Duodenal mucosa (tissue), 2 donors: ENCODE measurements at regions not wholly inside any gene's neighbourhood (a gene's known extent, or its start where the extent isn't known, plus 50 kb on each side); places are given as distances from the start of the nearest gene placed in this dataset.
"Not testable (repeated sequence)": the region's sequence is repeated elsewhere in the genome, so short reads cannot be mapped to it uniquely, and the experiment has no call there.

Source experiments
- H3K27ac ChIP-seq: one replicate; pipeline ENCODE4 v1.7.0; 2013; ENCODE audit warnings: low read depth, low read length
- H3K27me3 ChIP-seq, 2 donors: one replicate each; pipeline ENCODE4 v1.7.0; 2013; ENCODE audit warnings: low read length in 2 of 2, control low read depth in 1 of 2; ENCODE audit not compliant: insufficient read depth in 2 of 2, control insufficient read depth in 1 of 2
- H3K36me3 ChIP-seq, 2 donors: one replicate each; pipeline ENCODE4 v1.7.0; 2013; ENCODE audit warnings: low read length in 2 of 2, control low read depth in 1 of 2; ENCODE audit not compliant: insufficient read depth in 2 of 2, control insufficient read depth in 1 of 2
- H3K4me1 ChIP-seq, 2 donors: one replicate each; pipeline ENCODE4 v1.7.0; 2013; ENCODE audit warnings: low read length in 2 of 2, control low read depth in 1 of 2; ENCODE audit not compliant: insufficient read depth in 2 of 2, control insufficient read depth in 1 of 2
- H3K4me3 ChIP-seq, 2 donors: one replicate each; pipeline ENCODE4 v1.7.0; 2013; ENCODE audit warnings: low read length in 2 of 2, low read depth in 1 of 2
- H3K9ac ChIP-seq, 2 donors: one replicate each; pipeline ENCODE4 v1.7.0; 2013; ENCODE audit warnings: low read length in 2 of 2, low read depth in 1 of 2
- H3K9me3 ChIP-seq, 2 donors: one replicate each; pipeline ENCODE4 v1.7.0; 2013; ENCODE audit warnings: low read length in 2 of 2, control low read depth in 1 of 2; ENCODE audit not compliant: control insufficient read depth in 1 of 2

GRCh38 chr9:78712903-78713613, 416.1 kb downstream of the PSAT1 start:
- H3K4me1 ChIP-seq, result no peaks in the 10 kb centered on the region
- no peaks in the 10 kb centered on the region for H3K36me3 ChIP-seq
- no peak overlapping the region for H3K27ac ChIP-seq
- no peaks in the 10 kb centered on the region for H3K9me3 ChIP-seq
- no peak overlapping the region for H3K9ac ChIP-seq
- H3K4me3 ChIP-seq, result no peak overlapping the region
- no peaks in the 10 kb centered on the region for H3K27me3 ChIP-seq

GRCh38 chr9:78713614-78714405, 416.9 kb downstream of the PSAT1 start:
- no peaks in the 10 kb centered on the region for H3K4me1 ChIP-seq
- H3K9ac ChIP-seq, result no peak overlapping the region
- H3K27me3 ChIP-seq, result no peaks in the 10 kb centered on the region
- H3K9me3 ChIP-seq, result no peaks in the 10 kb centered on the region
- no peak overlapping the region for H3K4me3 ChIP-seq
- no peak overlapping the region for H3K27ac ChIP-seq
- H3K36me3 ChIP-seq, result no peaks in the 10 kb centered on the region

- Histone ChIP-seq H3K4me3 (no peak overlapping the region), H3K4me1 (no peaks in the 10 kb centered on the region), H3K27me3 (no peaks in the 10 kb centered on the region), H3K9ac (no peak overlapping the region), H3K9me3 (no peaks in the 10 kb centered on the region), H3K27ac (no peak overlapping the region), H3K36me3 (no peaks in the 10 kb centered on the region)
Measured at GRCh38 chr9:78714576-78714975, 417.7 kb downstream of the PSAT1 start.

- H3K4me3 ChIP-seq, H3K27me3 ChIP-seq, H3K9ac ChIP-seq, H3K9me3 ChIP-seq, H3K4me1 ChIP-seq, H3K36me3 ChIP-seq, H3K27ac ChIP-seq: not testable (repeated sequence)
Measured at GRCh38 chr9:78719029-78719428, 422.1 kb downstream of the PSAT1 start.

GRCh38 chr9:78724896-78725295, 428.0 kb downstream of the PSAT1 start:
- Histone ChIP-seq H3K4me3 (no peak overlapping the region), H3K4me1 (no peaks in the 10 kb centered on the region), H3K27ac (no peak overlapping the region), H3K9ac (no peak overlapping the region), H3K9me3 (peaks cover 0 to 7% of the 10 kb centered on the region in 2 donors), H3K36me3 (no peaks in the 10 kb centered on the region), H3K27me3 (no peaks in the 10 kb centered on the region)

GRCh38 chr9:78725503-78725902, 428.6 kb downstream of the PSAT1 start:
- Histone ChIP-seq H3K36me3 (no peaks in the 10 kb centered on the region), H3K9ac (no peak overlapping the region), H3K4me3 (no peak overlapping the region), H3K9me3 (peaks cover 0 to 7% of the 10 kb centered on the region in 2 donors), H3K27ac (no peak overlapping the region), H3K4me1 (no peaks in the 10 kb centered on the region), H3K27me3 (no peaks in the 10 kb centered on the region)

GRCh38 chr9:78745331-78745730, 448.4 kb downstream of the PSAT1 start:
- no peak overlapping the region for H3K4me3 ChIP-seq
- no peaks in the 10 kb centered on the region for H3K4me1 ChIP-seq
- no peak overlapping the region for H3K9ac ChIP-seq
- H3K9me3 ChIP-seq, result no peaks in the 10 kb centered on the region
- H3K27me3 ChIP-seq, result no peaks in the 10 kb centered on the region
- no peaks in the 10 kb centered on the region for H3K36me3 ChIP-seq
- no peak overlapping the region for H3K27ac ChIP-seq

- no peak overlapping the region for H3K9ac ChIP-seq
- H3K9me3 ChIP-seq, result no peaks in the 10 kb centered on the region
- H3K27me3 ChIP-seq, result no peaks in the 10 kb centered on the region
- H3K4me3 ChIP-seq, result no peak overlapping the region
- no peaks in the 10 kb centered on the region for H3K4me1 ChIP-seq
- no peaks in the 10 kb centered on the region for H3K36me3 ChIP-seq
- no peak overlapping the region for H3K27ac ChIP-seq
Measured at GRCh38 chr9:78746010-78746409, 449.1 kb downstream of the PSAT1 start.

- Histone ChIP-seq H3K9ac (no peak overlapping the region), H3K4me3 (no peak overlapping the region), H3K27me3 (no peaks in the 10 kb centered on the region), H3K36me3 (no peaks in the 10 kb centered on the region), H3K9me3 (peaks cover 2 to 3% of the 10 kb centered on the region in 2 donors), H3K27ac (no peak overlapping the region), H3K4me1 (no peaks in the 10 kb centered on the region)
Measured at GRCh38 chr9:78753039-78753438, 456.1 kb downstream of the PSAT1 start.

- H3K36me3 ChIP-seq, result no peaks in the 10 kb centered on the region
Measured at GRCh38 chr9:78756813-78757510, 460.0 kb downstream of the PSAT1 start.

More at GRCh38 chr9:78756813-78757510, 460.0 kb downstream of the PSAT1 start:
- Histone ChIP-seq H3K4me3 (no peak overlapping the region), H3K27me3 (no peaks in the 10 kb centered on the region), H3K4me1 (no peaks in the 10 kb centered on the region), H3K27ac (no peak overlapping the region), H3K9me3 (peaks cover 2 to 3% of the 10 kb centered on the region in 2 donors), H3K9ac (no peak overlapping the region)
